CD4-positive, alpha-beta T cell (primary cell): ENCODE measurements at regions not wholly inside any gene's neighbourhood (a gene's known extent, or its start where the extent isn't known, plus 50 kb on each side); places are given as distances from the start of the nearest gene placed in this dataset.

ENCODE experiments used
- ATAC-seq: fragments of 200-7000 bp; cut with Tn5 transposase; one replicate; pipeline ENCODE4 v1.10.0; 2022; ENCODE audit warnings: mild to moderate bottlenecking; ENCODE audit not compliant: poor library complexity
- CTCF ChIA-PET: fragments of 350-600 bp; sonication (Branson Sonifier 250); formaldehyde crosslinking; loops from one replicate; lab custom pipeline; 2021; ENCODE audit warnings: antibody characterized with exemption, inconsistent platforms; lab: Charles Lee
- POLR2A ChIA-PET: fragments of 350-600 bp; sonication (Branson Sonifier 250); formaldehyde crosslinking; loops from one replicate; lab custom pipeline; 2021; ENCODE audit warnings: antibody characterized with exemption, inconsistent platforms; lab: Charles Lee
- DNase-seq, 14 experiments: peaks; one replicate each; pipeline ENCODE4 v3.0.0-alpha.2; 2013 to 2020; ENCODE audit warnings: mixed read lengths in 2 of 14
- H3K27ac ChIP-seq, 2 donors: one replicate each; pipeline versions ENCODE4 v1.5.1 to v1.7.0; 2013; ENCODE audit warnings: low read length in 2 of 2, low read depth in 1 of 2, mild to moderate bottlenecking in 1 of 2
- H3K27me3 ChIP-seq, 2 experiments: 1 replicate in 1 of 2; 2 replicates in 1 of 2; pipeline versions ENCODE4 v1.6.1 to v1.7.0; 2013; ENCODE audit warnings: low read length in 2 of 2, control low read depth in 1 of 2, mild to moderate bottlenecking in 1 of 2, moderate library complexity in 1 of 2; ENCODE audit not compliant: insufficient read depth in 2 of 2, control insufficient read depth in 1 of 2
- H3K36me3 ChIP-seq: one replicate; pipeline ENCODE4 v1.6.1; 2013; ENCODE audit warnings: low read length, control low read depth; ENCODE audit not compliant: insufficient read depth
- H3K4me1 ChIP-seq: one replicate; pipeline ENCODE4 v1.6.1; 2013; ENCODE audit warnings: low read length, control low read depth; ENCODE audit not compliant: insufficient read depth
- H3K4me3 ChIP-seq: one replicate; pipeline ENCODE4 v1.5.1; 2013; ENCODE audit warnings: mild to moderate bottlenecking, low read length, moderate library complexity
- H3K9me3 ChIP-seq, 2 experiments: 1 replicate in 1 of 2; 2 replicates in 1 of 2; pipeline versions ENCODE4 v1.6.1 to v1.7.0; 2013; ENCODE audit warnings: low read length in 2 of 2, mild to moderate bottlenecking in 2 of 2, control low read depth in 1 of 2, moderate library complexity in 1 of 2; ENCODE audit not compliant: control insufficient read depth in 1 of 2, insufficient read depth in 1 of 2
- H3K27ac Mint-ChIP-seq: one replicate; pipeline ENCODE4 v1.8.0; 2020; ENCODE audit warnings: mixed read lengths
- H3K27me3 Mint-ChIP-seq: one replicate; pipeline ENCODE4 v1.8.0; 2021; ENCODE audit warnings: mixed read lengths
- H3K36me3 Mint-ChIP-seq: one replicate; pipeline ENCODE4 v1.8.0; 2021; ENCODE audit warnings: low read depth, mixed read lengths
- H3K4me1 Mint-ChIP-seq: one replicate; pipeline ENCODE4 v1.8.0; 2021; ENCODE audit warnings: low read depth, mixed read lengths
- H3K4me3 Mint-ChIP-seq: one replicate; pipeline ENCODE4 v1.8.0; 2020; ENCODE audit warnings: mild to moderate bottlenecking, mixed read lengths
- H3K9me3 Mint-ChIP-seq: one replicate; pipeline ENCODE4 v1.8.0; 2020; ENCODE audit warnings: mixed read lengths
- CTCF ChIP-seq: fragments of 200-600 bp; IDR thresholded peaks from one replicate; pipeline ENCODE4 v1.8.0; 2022; ENCODE audit warnings: antibody characterized with exemption, mild to moderate bottlenecking
- intact Hi-C, 2 experiments: fragments of 100-400 bp; cut with DNase I in 1 of 2; cut with micrococcal nuclease in 1 of 2; formaldehyde crosslinking; loops; one replicate each; pipeline versions ENCODE4 v1.15.1 to v1.9.0; 2023 to 2025; cut with DNase I, micrococcal nuclease

- no peaks in the 10 kb centered on the region for H3K4me1 ChIP-seq
- Mint-ChIP-seq H3K27me3 (no peaks in the 10 kb centered on the region), H3K4me1 (no peaks in the 10 kb centered on the region), H3K9me3 (peaks cover 2% of the 10 kb centered on the region), H3K4me3 (no peak overlapping the region), H3K27ac (no peak overlapping the region), H3K36me3 (no peaks in the 10 kb centered on the region)
- intact Hi-C loops, result no loop called here
- POLR2A ChIA-PET, result no interaction called here
- H3K27ac ChIP-seq, result no peak overlapping the region
- no peak for ATAC-seq
- H3K4me3 ChIP-seq, result no peak overlapping the region
- H3K9me3 ChIP-seq, result peaks cover 0 to 3% of the 10 kb centered on the region in 2 experiments
- no peak for TF ChIP-seq CTCF
- H3K36me3 ChIP-seq, result no peaks in the 10 kb centered on the region
- no peak for DNase-seq
- CTCF ChIA-PET, result no interaction called here
- no peaks in the 10 kb centered on the region for H3K27me3 ChIP-seq
Measured at GRCh38 chr2:14547830-14548229, 84.7 kb upstream of the LRATD1 start.

- Mint-ChIP-seq H3K4me3 (no peak overlapping the region), H3K27ac (no peak overlapping the region), H3K4me1 (no peaks in the 10 kb centered on the region), H3K27me3 (no peaks in the 10 kb centered on the region), H3K36me3 (no peaks in the 10 kb centered on the region), H3K9me3 (peaks cover 2% of the 10 kb centered on the region)
- Histone ChIP-seq H3K27ac (no peak overlapping the region), H3K36me3 (no peaks in the 10 kb centered on the region), H3K4me1 (no peaks in the 10 kb centered on the region), H3K27me3 (no peaks in the 10 kb centered on the region), H3K9me3 (peaks cover 0 to 3% of the 10 kb centered on the region in 2 experiments), H3K4me3 (no peak overlapping the region)
- no peak for ATAC-seq
- no peak for DNase-seq
- no peak for TF ChIP-seq CTCF
- ChIA-PET CTCF (no interaction called here), POLR2A (no interaction called here)
- intact Hi-C loops, result no loop called here
Measured at GRCh38 chr2:14550658-14551057, 81.9 kb upstream of the LRATD1 start.

GRCh38 chr2:14551069-14551468 lies 81.4 kb upstream of the LRATD1 start:
- H3K4me3 ChIP-seq, result no peak overlapping the region
- Mint-ChIP-seq H3K36me3 (no peaks in the 10 kb centered on the region), H3K27me3 (no peaks in the 10 kb centered on the region), H3K9me3 (peaks cover 2% of the 10 kb centered on the region), H3K27ac (no peak overlapping the region), H3K4me1 (no peaks in the 10 kb centered on the region), H3K4me3 (no peak overlapping the region)
- ATAC-seq, result no peak
- ChIA-PET CTCF (no interaction called here), POLR2A (no interaction called here)
- peaks cover 0 to 3% of the 10 kb centered on the region in 2 experiments for H3K9me3 ChIP-seq
- intact Hi-C loops, result no loop called here
- TF ChIP-seq CTCF, result no peak
- no peak for DNase-seq
- H3K36me3 ChIP-seq, result no peaks in the 10 kb centered on the region
- H3K4me1 ChIP-seq, result no peaks in the 10 kb centered on the region
- no peaks in the 10 kb centered on the region for H3K27me3 ChIP-seq
- no peak overlapping the region for H3K27ac ChIP-seq
